ENCODE measurements at regions not wholly inside any gene's neighbourhood (a gene's known extent, or its start where the extent isn't known, plus 50 kb on each side); places are given as distances from the start of the nearest gene placed in this dataset.

DNA sequence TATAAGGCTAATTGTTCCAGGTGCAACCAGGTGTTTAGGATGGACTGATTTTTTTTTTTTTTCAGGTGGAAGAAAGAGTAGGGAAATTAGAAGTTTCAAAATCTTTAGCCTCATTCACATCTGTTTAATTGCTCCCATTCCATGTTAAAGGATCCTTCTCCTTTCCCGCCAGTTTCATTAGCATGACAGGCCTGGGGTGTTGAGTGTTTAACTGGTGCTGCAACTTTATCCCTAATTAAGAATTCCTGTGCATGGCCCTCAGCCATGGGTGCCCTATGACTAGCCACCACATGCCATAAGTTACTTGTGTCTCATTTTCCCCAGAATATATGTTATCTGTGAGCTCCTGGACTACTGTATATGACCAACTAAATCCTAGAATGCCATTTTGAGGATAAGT, 501.4 kb downstream of the NSUN3 start:
- Histone ChIP-seq H3K9me3 (ENCODE audit: insufficient read depth, low read length) (no peaks in the 10 kb centered on the region; the same call in 1 of the 2 replicates), H3K36me3 (ENCODE audit: insufficient read depth, insufficient read length, low read length) (no peaks in the 10 kb centered on the region), H3K9ac (ENCODE audit: insufficient read length, low read depth) (no peak overlapping the region), H3K4me3 (ENCODE audit: insufficient read length, low read depth) (no peak overlapping the region), H3K27me3 (ENCODE audit: insufficient read depth, insufficient read length) (no peaks in the 10 kb centered on the region), H3K4me1 (ENCODE audit: insufficient read depth, insufficient read length) (peaks cover 2% of the 10 kb centered on the region)
- TF ChIP-seq YY1 (IDR thresholded peaks at IDR 0.05; ENCODE audit: insufficient read depth, insufficient read length) (no peak), SUZ12 (IDR thresholded peaks at IDR 0.05; ENCODE audit: extremely low read depth, insufficient read depth, insufficient read length) (no peak), ZNF274 (IDR thresholded peaks at IDR 0.05; ENCODE audit: low read depth, low read length) (no peak)
- DNase-seq (ENCODE audit: low read depth, low spot score): no peak

DNA sequence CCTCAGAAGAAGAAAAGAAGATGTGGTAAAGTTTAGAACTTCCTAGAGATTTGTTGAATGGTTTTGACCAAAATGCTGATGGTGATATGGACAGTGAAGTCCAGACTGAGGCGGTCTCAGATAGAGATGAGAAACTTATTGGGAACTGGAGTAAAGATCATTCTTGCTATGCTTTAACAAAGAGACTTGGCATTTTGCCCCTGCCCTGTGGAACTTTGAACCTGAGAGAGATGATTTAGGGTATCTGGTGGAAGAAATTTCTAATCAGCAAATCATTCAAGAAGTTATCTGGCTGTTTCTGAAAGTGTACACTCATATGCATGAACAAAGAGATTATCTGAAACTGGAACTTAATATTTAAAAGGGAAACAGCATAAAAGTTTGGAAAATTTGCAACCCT, 505.2 kb downstream of the NSUN3 start:
- Histone ChIP-seq H3K27me3 (ENCODE audit: insufficient read depth, insufficient read length) (no peaks in the 10 kb centered on the region), H3K36me3 (ENCODE audit: insufficient read depth, insufficient read length, low read length) (no peaks in the 10 kb centered on the region)
- no peak for DNase-seq (ENCODE audit: low read depth, low spot score)

DNA sequence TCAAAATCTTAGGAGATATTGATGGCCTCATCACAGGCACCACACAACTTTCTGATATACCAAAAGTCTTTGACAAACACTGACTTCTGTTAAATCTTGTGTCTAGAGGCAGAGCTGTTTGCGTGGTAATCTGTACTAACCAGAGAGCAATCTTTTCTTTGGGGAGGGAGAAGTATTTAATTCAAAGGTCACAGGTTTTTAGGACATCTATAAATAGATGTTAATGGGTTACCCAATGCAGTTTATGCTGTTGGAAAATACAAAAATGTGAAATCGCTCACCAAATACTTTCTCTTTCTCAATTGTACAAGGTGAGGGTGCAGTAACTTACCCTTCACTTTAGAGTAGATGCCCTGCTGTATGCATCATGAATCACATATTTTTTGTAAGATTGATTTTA, 510.5 kb downstream of the NSUN3 start:
- Histone ChIP-seq H3K4me1 (ENCODE audit: insufficient read depth, insufficient read length) (peaks cover 2% of the 10 kb centered on the region), H3K9me3 (ENCODE audit: insufficient read depth, low read length) (no peaks in the 10 kb centered on the region), H3K27me3 (ENCODE audit: insufficient read depth, insufficient read length) (no peaks in the 10 kb centered on the region), H3K36me3 (ENCODE audit: insufficient read depth, insufficient read length, low read length) (no peaks in the 10 kb centered on the region), H3K9ac (ENCODE audit: insufficient read length, low read depth) (no peak overlapping the region), H3K4me3 (ENCODE audit: insufficient read length, low read depth) (no peak overlapping the region)
- DNase-seq (ENCODE audit: low read depth, low spot score): no peak
- no peak for TF ChIP-seq SUZ12 (IDR thresholded peaks at IDR 0.05; ENCODE audit: extremely low read depth, insufficient read depth, insufficient read length)
- TF ChIP-seq ZNF274 (IDR thresholded peaks at IDR 0.05; ENCODE audit: low read depth, low read length): no peak
- TF ChIP-seq YY1 (IDR thresholded peaks at IDR 0.05; ENCODE audit: insufficient read depth, insufficient read length): no peak

More for the DNA sequence above, 505.2 kb downstream of the NSUN3 start:
- Histone ChIP-seq H3K4me1 (ENCODE audit: insufficient read depth, insufficient read length) (peaks cover 2% of the 10 kb centered on the region), H3K4me3 (ENCODE audit: insufficient read length, low read depth) (no peak overlapping the region), H3K9ac (ENCODE audit: insufficient read length, low read depth) (no peak overlapping the region), H3K9me3 (ENCODE audit: insufficient read depth, low read length) (no peaks in the 10 kb centered on the region)
- no peak for TF ChIP-seq SUZ12 (IDR thresholded peaks at IDR 0.05; ENCODE audit: extremely low read depth, insufficient read depth, insufficient read length)
- no peak for TF ChIP-seq YY1 (IDR thresholded peaks at IDR 0.05; ENCODE audit: insufficient read depth, insufficient read length)
- TF ChIP-seq ZNF274 (IDR thresholded peaks at IDR 0.05; ENCODE audit: low read depth, low read length): no peak

DNA sequence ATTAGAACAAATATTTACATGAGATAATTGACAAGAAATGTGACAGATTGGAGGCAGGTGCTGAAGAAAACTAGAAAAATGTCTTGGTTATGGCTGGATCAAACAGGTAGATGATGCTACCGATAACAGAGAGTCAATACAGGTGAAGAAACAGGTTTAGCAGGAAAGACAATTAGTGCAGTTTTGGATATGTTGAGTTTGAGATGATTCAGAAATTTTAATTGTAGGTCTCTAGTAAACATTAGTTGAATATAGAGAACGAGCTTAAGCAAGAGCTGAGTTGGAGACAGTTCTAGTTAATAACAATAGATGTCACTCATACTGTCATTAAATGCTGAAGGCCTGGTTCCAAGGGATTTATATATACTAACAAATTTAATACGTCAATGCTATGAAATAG, 524.4 kb downstream of the NSUN3 start:
- no peak for DNase-seq (ENCODE audit: low read depth, low spot score)
- TF ChIP-seq ZNF274 (IDR thresholded peaks at IDR 0.05; ENCODE audit: low read depth, low read length) (no peak), YY1 (IDR thresholded peaks at IDR 0.05; ENCODE audit: insufficient read depth, insufficient read length) (no peak), SUZ12 (IDR thresholded peaks at IDR 0.05; ENCODE audit: extremely low read depth, insufficient read depth, insufficient read length) (no peak)
- H3K4me1 ChIP-seq (ENCODE audit: insufficient read depth, insufficient read length): no peaks in the 10 kb centered on the region

GRCh38 chr3:94593526-94594150, 530.8 kb downstream of the NSUN3 start:
- Histone ChIP-seq H3K4me1 (ENCODE audit: insufficient read depth, insufficient read length) (no peaks in the 10 kb centered on the region), H3K9ac (ENCODE audit: insufficient read length, low read depth) (no peak overlapping the region), H3K27me3 (ENCODE audit: insufficient read depth, insufficient read length) (no peaks in the 10 kb centered on the region), H3K9me3 (ENCODE audit: insufficient read depth, low read length) (no peaks in the 10 kb centered on the region), H3K36me3 (ENCODE audit: insufficient read depth, insufficient read length, low read length) (no peaks in the 10 kb centered on the region), H3K4me3 (ENCODE audit: insufficient read length, low read depth) (no peak overlapping the region)
- no peak for DNase-seq (ENCODE audit: low read depth, low spot score)
- no peak for TF ChIP-seq YY1 (IDR thresholded peaks at IDR 0.05; ENCODE audit: insufficient read depth, insufficient read length)
- no peak for TF ChIP-seq ZNF274 (IDR thresholded peaks at IDR 0.05; ENCODE audit: low read depth, low read length)
- TF ChIP-seq SUZ12 (IDR thresholded peaks at IDR 0.05; ENCODE audit: extremely low read depth, insufficient read depth, insufficient read length): no peak

More for the DNA sequence above, 524.4 kb downstream of the NSUN3 start:
- Histone ChIP-seq H3K9me3 (ENCODE audit: insufficient read depth, low read length) (no peaks in the 10 kb centered on the region), H3K36me3 (ENCODE audit: insufficient read depth, insufficient read length, low read length) (no peaks in the 10 kb centered on the region), H3K27me3 (ENCODE audit: insufficient read depth, insufficient read length) (no peaks in the 10 kb centered on the region), H3K9ac (ENCODE audit: insufficient read length, low read depth) (no peak overlapping the region), H3K4me3 (ENCODE audit: insufficient read length, low read depth) (no peak overlapping the region)

GRCh38 chr3:94596141-94596540, 533.3 kb downstream of the NSUN3 start:
- Histone ChIP-seq H3K9me3 (ENCODE audit: insufficient read depth, low read length) (no peaks in the 10 kb centered on the region), H3K9ac (ENCODE audit: insufficient read length, low read depth) (no peak overlapping the region), H3K27me3 (ENCODE audit: insufficient read depth, insufficient read length) (no peaks in the 10 kb centered on the region), H3K4me3 (ENCODE audit: insufficient read length, low read depth) (no peak overlapping the region), H3K36me3 (ENCODE audit: insufficient read depth, insufficient read length, low read length) (no peaks in the 10 kb centered on the region), H3K4me1 (ENCODE audit: insufficient read depth, insufficient read length) (no peaks in the 10 kb centered on the region)
- no peak for TF ChIP-seq SUZ12 (IDR thresholded peaks at IDR 0.05; ENCODE audit: extremely low read depth, insufficient read depth, insufficient read length)
- no peak for TF ChIP-seq ZNF274 (IDR thresholded peaks at IDR 0.05; ENCODE audit: low read depth, low read length)
- no peak for TF ChIP-seq YY1 (IDR thresholded peaks at IDR 0.05; ENCODE audit: insufficient read depth, insufficient read length)
- DNase-seq (ENCODE audit: low read depth, low spot score): no peak

DNA sequence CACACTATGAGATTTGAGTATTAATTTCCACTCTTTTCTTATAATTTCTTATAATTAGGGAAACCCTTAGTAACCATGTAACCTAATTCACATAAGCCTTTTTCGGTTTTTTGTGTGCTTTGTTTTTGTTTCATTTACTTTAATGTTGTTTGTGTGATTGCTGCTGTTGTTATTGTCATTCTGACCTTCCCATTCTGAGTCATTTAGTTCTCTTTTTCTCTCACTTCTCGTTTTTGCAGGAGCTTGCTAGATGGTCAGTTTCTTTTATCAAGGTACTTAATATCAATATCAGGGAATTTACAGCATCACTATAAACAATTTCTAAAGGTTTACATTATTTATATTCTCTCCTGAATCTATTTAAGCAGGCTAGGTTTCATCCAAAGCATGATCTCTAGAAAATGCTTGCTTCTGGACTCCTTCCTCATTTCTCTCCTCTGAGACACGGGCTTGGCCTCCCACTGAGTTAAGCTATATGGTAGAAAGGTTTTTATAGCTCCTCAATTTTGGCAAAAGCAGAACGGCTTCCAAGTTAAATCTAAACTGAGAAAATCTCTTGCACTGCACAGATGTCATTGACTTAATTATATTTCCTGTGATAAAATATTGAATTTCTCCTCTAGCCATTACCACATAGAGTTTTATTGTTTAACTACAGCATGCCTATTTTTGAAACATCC, 534.2 kb downstream of the NSUN3 start:
- Histone ChIP-seq H3K4me1 (ENCODE audit: insufficient read depth, insufficient read length) (no peaks in the 10 kb centered on the region), H3K27me3 (ENCODE audit: insufficient read depth, insufficient read length) (no peaks in the 10 kb centered on the region), H3K36me3 (ENCODE audit: insufficient read depth, insufficient read length, low read length) (no peaks in the 10 kb centered on the region), H3K9me3 (ENCODE audit: insufficient read depth, low read length) (no peaks in the 10 kb centered on the region), H3K4me3 (ENCODE audit: insufficient read length, low read depth) (no peak overlapping the region), H3K9ac (ENCODE audit: insufficient read length, low read depth) (no peak overlapping the region)
- TF ChIP-seq ZNF274 (IDR thresholded peaks at IDR 0.05; ENCODE audit: low read depth, low read length) (no peak), YY1 (IDR thresholded peaks at IDR 0.05; ENCODE audit: insufficient read depth, insufficient read length) (no peak), SUZ12 (IDR thresholded peaks at IDR 0.05; ENCODE audit: extremely low read depth, insufficient read depth, insufficient read length) (no peak)
- DNase-seq (ENCODE audit: low read depth, low spot score): no peak
